ENCODE measurements at regions not wholly inside any gene's neighbourhood (a gene's known extent, or its start where the extent isn't known, plus 50 kb on each side); places are given as distances from the start of the nearest gene placed in this dataset.
"Not testable (repeated sequence)": the region's sequence is repeated elsewhere in the genome, so short reads cannot be mapped to it uniquely, and the experiment has no call there.

- Histone ChIP-seq H3K9me3 (no peaks in the 10 kb centered on the region), H3K27ac (no peak overlapping the region), H3K4me1 (no peaks in the 10 kb centered on the region), H3K27me3 (no peaks in the 10 kb centered on the region), H3K36me3 (no peaks in the 10 kb centered on the region), H3K4me3 (no peak overlapping the region)
- WGBS, 2 donors (ENCODE audit: low coverage in 1 of 2): 29 to 51% methylated on average over 2 of the region's 2 CpGs
- ATAC-seq: no peak
- TF ChIP-seq POLR2AphosphoS5 (IDR thresholded peaks at IDR 0.05) (no peak), EP300 (IDR thresholded peaks at IDR 0.05) (no peak), CTCF (IDR thresholded peaks at IDR 0.05) (no peak), POLR2A (IDR thresholded peaks at IDR 0.05) (no peak)
Measured at GRCh38 chr5:83815661-83816060, 95.0 kb upstream of the HAPLN1 start.

GRCh38 chr5:83810511-83810910, 89.9 kb upstream of the HAPLN1 start:
- no peak overlapping the region for H3K4me3 ChIP-seq
- no peak for ATAC-seq

GRCh38 chr5:83802686-83803085, 82.0 kb upstream of the HAPLN1 start:
- ATAC-seq: no peak
- TF ChIP-seq POLR2AphosphoS5 (IDR thresholded peaks at IDR 0.05): no peak
- TF ChIP-seq EP300 (IDR thresholded peaks at IDR 0.05): no peak
- TF ChIP-seq CTCF (IDR thresholded peaks at IDR 0.05): no peak
- no peak for TF ChIP-seq POLR2A (IDR thresholded peaks at IDR 0.05)
- Histone ChIP-seq H3K27me3 (no peaks in the 10 kb centered on the region), H3K4me1 (no peaks in the 10 kb centered on the region), H3K36me3 (no peaks in the 10 kb centered on the region), H3K9me3 (no peaks in the 10 kb centered on the region), H3K27ac (no peak overlapping the region), H3K4me3 (no peak overlapping the region)
- 65% methylated on average over 2 of the region's 2 CpGs; no CpG with 5 or more reads in 1 of the 2 donors for WGBS, 2 donors (ENCODE audit: low coverage in 1 of 2)

More at GRCh38 chr5:83810511-83810910, 89.9 kb upstream of the HAPLN1 start:
- Histone ChIP-seq H3K9me3 (no peaks in the 10 kb centered on the region), H3K27ac (no peak overlapping the region), H3K36me3 (no peaks in the 10 kb centered on the region), H3K4me1 (no peaks in the 10 kb centered on the region), H3K27me3 (no peaks in the 10 kb centered on the region)
- WGBS, 2 donors (ENCODE audit: low coverage in 1 of 2): 85 to 86% methylated on average over 1 of the region's 1 CpG
- TF ChIP-seq POLR2AphosphoS5 (IDR thresholded peaks at IDR 0.05): no peak

GRCh38 chr5:83800201-83800600, 79.5 kb upstream of the HAPLN1 start:
- Histone ChIP-seq H3K9me3 (no peaks in the 10 kb centered on the region), H3K4me3 (no peak overlapping the region), H3K4me1 (no peaks in the 10 kb centered on the region), H3K36me3 (no peaks in the 10 kb centered on the region), H3K27me3 (no peaks in the 10 kb centered on the region), H3K27ac (no peak overlapping the region)
- no peak for ATAC-seq
- no peak for TF ChIP-seq EP300 (IDR thresholded peaks at IDR 0.05)
- TF ChIP-seq CTCF (IDR thresholded peaks at IDR 0.05): no peak
- no peak for TF ChIP-seq POLR2A (IDR thresholded peaks at IDR 0.05)
- no peak for TF ChIP-seq POLR2AphosphoS5 (IDR thresholded peaks at IDR 0.05)
- WGBS, 2 donors (ENCODE audit: low coverage in 1 of 2): 85 to 90% methylated on average over 2 of the region's 2 CpGs

DNA sequence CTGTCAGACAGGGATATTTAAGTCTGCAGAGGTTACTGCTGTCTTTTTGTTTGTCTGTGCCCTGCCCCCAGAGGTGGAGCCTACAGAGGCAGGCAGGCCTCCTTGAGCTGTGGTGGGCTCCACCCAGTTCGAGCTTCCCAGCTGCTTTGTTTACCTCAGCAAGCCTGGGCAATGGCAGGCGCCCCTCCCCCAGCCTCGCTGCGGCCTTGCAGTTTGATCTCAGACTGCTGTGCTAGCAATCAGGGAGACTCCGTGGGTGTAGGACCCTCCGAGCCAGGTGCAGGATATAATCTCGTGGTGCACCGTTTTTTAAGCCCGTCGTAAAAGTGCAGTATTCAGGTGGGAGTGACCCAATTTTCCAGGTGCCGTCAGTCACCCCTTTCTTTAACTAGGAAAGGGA, 78.4 kb upstream of the HAPLN1 start:
- H3K4me1 ChIP-seq, H3K4me3 ChIP-seq, H3K27ac ChIP-seq, H3K36me3 ChIP-seq, H3K27me3 ChIP-seq, ATAC-seq, H3K9me3 ChIP-seq: not testable (repeated sequence)
- WGBS, 2 donors (ENCODE audit: low coverage in 1 of 2): 80 to 87% methylated on average over 1 to 7 of the region's 11 CpGs

DNA sequence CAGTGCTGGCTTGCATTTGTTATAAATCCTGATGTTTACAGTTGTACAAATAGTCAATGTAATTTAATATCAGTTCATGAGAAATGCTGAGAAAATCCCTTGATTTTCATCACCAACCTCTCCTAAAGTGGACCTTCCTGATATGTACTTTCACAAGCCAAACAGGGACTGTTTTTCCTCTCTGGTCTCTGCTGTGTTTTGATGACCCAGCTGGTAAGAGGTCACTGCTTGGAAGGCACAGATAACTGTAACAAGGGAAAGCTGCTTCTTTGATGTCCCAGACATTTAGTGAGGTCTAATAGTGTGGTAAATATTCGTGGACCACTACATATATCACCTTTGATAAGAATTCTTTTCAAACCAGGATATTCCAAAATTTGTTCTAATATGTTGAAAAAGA, 68.7 kb upstream of the HAPLN1 start:
- no peaks in the 10 kb centered on the region for H3K27me3 ChIP-seq
- ATAC-seq: no peak
- no peaks in the 10 kb centered on the region for H3K9me3 ChIP-seq
- no peaks in the 10 kb centered on the region for H3K4me1 ChIP-seq
- TF ChIP-seq CTCF (IDR thresholded peaks at IDR 0.05) (no peak), EP300 (IDR thresholded peaks at IDR 0.05) (no peak), POLR2A (IDR thresholded peaks at IDR 0.05) (no peak), POLR2AphosphoS5 (IDR thresholded peaks at IDR 0.05) (no peak)
- H3K4me3 ChIP-seq: no peak overlapping the region
- WGBS, 2 donors (ENCODE audit: low coverage in 1 of 2): 10 to 44% methylated on average over 1 of the region's 1 CpG
- H3K36me3 ChIP-seq: no peaks in the 10 kb centered on the region
- H3K27ac ChIP-seq: no peak overlapping the region
